ENCODE measurements at regions not wholly inside any gene's neighbourhood (a gene's known extent, or its start where the extent isn't known, plus 50 kb on each side); places are given as distances from the start of the nearest gene placed in this dataset.

DNA sequence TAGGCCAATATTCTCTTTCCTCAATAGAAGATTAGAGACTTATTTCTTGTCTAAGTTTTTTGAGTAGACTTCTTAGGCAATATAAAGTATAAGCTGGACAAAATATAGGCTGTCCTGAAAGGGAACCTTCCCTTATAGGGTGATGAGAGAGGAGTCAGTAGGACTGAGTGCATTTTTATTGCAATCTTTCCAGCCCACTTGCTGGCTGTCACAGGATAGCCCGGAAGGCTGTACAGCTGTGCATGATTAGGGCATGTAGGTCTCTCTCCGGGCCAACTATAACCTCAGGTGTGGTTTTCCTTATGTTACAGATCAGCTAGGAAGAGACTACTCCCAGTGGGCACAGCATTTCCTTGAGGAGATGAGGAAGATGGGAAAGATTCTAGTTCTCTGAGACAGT is 159.8 kb upstream of the MEF2C start:
- no peak for TF ChIP-seq POLR2A (IDR thresholded peaks at IDR 0.05)
- no peak for TF ChIP-seq POLR2AphosphoS5 (IDR thresholded peaks at IDR 0.05; ENCODE audit: insufficient read depth in 1 of 2, low read depth in 1 of 2)
- TF ChIP-seq, protein P1, sequence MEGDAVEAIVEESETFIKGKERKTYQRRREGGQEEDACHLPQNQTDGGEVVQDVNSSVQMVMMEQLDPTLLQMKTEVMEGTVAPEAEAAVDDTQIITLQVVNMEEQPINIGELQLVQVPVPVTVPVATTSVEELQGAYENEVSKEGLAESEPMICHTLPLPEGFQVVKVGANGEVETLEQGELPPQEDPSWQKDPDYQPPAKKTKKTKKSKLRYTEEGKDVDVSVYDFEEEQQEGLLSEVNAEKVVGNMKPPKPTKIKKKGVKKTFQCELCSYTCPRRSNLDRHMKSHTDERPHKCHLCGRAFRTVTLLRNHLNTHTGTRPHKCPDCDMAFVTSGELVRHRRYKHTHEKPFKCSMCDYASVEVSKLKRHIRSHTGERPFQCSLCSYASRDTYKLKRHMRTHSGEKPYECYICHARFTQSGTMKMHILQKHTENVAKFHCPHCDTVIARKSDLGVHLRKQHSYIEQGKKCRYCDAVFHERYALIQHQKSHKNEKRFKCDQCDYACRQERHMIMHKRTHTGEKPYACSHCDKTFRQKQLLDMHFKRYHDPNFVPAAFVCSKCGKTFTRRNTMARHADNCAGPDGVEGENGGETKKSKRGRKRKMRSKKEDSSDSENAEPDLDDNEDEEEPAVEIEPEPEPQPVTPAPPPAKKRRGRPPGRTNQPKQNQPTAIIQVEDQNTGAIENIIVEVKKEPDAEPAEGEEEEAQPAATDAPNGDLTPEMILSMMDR (IDR thresholded peaks at IDR 0.05): no peak
